GM19455 (cell line): ENCODE measurements at regions not wholly inside any gene's neighbourhood (a gene's known extent, or its start where the extent isn't known, plus 50 kb on each side); places are given as distances from the start of the nearest gene placed in this dataset.
"Not testable (repeated sequence)": the region's sequence is repeated elsewhere in the genome, so short reads cannot be mapped to it uniquely, and the experiment has no call there.

Source experiments
- ATAC-seq: cut with Tn5 transposase; IDR thresholded peaks from one replicate; pipeline ENCODE4 v1.9.1; 2021; ENCODE audit not compliant: unreplicated experiment

DNA sequence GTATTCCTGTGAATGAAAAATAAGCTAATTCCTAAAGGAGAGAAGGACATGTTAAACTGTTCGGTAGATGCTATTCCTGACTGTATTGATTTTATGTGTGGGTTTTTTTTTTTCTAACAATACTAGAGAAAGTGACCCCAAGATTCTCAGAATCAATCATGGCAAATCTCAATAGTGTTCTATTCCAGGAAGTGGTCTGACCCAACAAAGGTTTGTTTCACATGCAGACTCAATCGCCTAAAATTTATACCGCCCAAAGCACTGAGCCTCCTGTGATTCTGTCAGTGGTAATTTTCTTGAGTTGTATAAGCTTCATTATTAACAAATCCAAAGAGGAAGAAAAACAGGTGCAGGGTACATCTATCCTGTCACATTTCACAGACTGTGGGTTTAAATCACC is 293.7 kb downstream of the SUCLA2 start:
- ATAC-seq: no peak

DNA sequence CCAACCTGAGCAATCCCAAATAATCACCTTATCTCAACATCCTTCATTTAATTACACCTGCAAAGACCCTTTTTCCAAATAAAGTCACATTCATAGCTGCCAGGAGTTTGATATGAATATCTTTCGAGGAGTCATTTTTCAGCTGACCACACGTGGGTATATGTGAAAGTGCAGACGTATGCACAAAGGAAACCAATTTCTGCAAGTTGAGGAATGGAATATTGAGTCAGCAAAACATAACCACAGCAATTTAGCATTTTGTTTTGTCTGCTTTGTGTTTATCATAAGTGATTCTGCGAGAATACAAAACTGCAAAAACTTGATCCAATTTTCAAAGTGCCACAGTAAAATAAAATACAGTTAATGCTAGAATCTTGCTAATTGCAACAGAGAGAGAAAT is 295.9 kb downstream of the SUCLA2 start:
- no peak for ATAC-seq

DNA sequence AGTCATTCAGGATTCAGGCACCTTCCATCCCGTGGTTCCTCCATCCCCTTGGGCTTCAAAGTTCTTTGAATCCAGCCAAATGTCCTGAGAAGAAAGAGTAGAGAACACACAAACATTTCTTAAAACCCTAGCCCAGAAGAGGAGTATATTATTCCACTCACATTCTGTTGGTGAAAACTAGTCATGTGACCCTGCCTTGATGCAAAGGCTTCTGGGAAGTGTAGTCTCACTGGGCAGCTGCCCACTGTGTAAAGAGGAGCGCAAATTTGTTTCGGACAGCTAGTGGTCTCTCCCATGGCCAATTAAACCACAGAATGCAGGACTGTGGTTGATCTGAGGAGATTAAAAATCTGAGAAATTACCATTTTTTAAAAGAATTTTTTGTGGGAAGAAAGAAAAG is 304.4 kb downstream of the SUCLA2 start:
- ATAC-seq: no peak

DNA sequence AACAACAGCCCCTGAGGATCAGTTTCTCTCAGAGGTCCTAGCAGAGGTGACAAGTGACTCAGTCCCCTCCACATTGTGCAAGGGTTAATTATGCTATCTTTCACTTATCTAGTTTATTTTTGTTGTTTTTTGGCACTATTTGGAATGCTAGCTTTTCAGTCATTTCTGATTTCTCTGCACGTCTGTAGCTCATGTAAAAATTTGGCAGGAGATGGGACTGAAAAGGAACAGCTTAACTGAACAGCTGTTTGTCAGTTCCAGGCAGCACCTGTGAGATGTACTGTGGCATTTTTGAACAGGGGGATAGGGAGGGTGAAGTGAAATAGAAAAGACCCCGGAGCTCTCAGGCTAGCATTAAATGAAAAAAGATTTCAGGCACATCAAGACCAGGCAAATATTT is 313.5 kb downstream of the SUCLA2 start:
- no peak for ATAC-seq

DNA sequence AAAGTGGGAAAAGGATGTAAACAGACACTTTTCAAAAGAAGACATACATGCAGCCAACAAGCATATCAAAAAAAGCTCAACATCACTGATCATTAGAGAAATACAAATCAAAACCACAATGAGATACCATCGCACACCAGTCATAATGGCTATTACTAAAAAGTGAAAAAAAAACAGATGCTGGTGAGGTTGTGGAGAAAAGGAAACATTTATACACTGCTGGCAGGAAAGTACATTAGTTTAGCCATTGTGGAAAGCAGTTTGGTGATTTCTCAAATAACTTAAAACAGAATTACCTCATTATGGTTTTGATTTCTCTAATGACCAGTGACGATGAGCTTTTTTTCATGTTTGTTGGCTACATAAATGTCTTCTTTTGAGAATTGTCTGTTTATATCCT is 315.9 kb downstream of the SUCLA2 start:
- ATAC-seq: not testable (repeated sequence)

DNA sequence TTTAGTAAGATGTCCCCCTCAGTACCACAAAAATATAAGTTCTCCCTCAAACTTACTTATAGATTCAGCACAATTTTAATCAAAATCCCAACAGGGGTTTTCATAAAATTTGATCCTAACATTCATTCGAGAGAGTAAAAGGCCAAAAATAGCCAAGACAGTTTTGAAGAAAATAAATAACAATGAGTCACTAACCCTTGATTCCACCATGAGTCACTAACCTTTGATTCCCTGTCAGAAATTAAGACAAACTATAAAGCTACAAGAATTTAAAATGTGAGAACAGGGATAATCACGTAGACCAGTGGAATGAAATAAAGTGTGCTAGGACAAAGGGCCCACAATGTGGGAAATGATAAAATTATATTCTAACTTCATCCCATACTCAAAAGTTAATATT is 320.3 kb downstream of the SUCLA2 start:
- ATAC-seq: no peak

DNA sequence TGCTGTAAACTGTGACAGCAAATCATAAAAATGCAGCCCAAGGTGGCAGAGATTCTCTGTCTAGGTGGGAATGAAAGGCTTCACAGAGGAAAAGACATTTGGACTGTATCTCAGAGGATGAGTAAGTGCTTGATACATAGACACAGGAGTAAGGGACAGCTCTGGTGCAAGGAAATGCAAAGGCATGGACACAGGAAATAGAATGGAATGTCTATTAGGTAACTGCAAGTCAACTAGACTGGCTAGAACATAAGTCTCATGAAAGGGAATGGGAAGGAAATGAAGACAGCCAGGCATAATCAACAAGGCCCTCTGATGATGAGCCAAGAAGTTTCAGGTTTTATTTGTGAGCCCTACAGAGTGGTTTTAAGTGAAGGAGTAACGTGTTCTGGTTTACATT is 321.7 kb downstream of the SUCLA2 start:
- no peak for ATAC-seq

DNA sequence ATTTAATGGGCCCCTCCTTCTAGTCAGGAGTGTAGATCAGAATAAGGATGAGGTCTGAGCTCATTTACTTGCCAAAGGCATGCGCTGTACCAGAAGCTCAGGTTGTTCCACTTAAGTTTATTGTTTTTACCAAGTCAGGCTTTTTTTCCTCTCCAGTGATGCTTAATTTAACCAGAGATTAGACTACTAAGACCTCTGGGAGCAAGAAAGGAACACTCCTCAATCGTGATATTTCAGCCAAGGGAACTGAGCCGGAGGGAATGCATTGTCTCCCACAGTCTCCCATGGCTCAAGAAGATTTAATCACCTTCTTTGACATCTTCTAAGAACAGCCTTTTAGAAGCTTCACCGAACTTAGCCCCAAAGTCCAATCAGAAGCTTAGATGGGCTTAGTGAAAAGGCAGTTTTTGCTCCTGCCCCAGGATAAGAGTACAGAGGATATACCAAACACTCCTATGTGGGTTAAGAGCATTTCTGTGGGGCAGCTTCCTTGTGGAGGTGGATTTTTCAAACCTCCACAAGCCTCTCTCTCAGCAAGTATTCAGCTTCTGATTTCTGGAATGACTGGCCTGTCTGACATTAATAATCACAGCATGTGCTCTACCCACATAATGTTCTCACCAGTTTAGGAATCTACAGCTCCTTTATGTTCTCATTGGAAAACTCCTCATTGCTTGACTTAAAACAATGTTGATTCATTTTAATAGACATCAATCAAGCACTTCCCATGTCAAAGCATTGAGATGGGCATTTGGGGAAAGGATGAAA is 322.7 kb downstream of the SUCLA2 start:
- no peak for ATAC-seq

DNA sequence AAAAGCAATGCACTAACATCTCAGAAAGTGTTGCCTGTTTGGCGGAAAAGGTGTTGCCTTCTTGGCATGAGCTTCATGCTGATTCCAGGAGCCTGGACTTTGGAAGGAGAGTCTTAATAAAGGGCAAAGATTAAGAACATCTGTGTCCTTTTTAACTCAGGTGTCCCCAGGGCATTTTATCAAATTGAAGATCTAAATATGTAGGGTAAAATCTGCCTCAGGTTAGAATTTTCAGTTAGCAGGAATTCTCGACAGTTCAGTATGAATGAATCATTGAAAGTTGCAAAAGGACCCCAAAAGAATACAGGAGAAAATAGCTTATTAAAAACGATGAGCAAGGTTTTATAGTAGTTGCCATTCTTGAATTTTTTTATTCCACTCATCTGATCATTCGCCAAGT is 325.2 kb downstream of the SUCLA2 start:
- ATAC-seq: no peak

DNA sequence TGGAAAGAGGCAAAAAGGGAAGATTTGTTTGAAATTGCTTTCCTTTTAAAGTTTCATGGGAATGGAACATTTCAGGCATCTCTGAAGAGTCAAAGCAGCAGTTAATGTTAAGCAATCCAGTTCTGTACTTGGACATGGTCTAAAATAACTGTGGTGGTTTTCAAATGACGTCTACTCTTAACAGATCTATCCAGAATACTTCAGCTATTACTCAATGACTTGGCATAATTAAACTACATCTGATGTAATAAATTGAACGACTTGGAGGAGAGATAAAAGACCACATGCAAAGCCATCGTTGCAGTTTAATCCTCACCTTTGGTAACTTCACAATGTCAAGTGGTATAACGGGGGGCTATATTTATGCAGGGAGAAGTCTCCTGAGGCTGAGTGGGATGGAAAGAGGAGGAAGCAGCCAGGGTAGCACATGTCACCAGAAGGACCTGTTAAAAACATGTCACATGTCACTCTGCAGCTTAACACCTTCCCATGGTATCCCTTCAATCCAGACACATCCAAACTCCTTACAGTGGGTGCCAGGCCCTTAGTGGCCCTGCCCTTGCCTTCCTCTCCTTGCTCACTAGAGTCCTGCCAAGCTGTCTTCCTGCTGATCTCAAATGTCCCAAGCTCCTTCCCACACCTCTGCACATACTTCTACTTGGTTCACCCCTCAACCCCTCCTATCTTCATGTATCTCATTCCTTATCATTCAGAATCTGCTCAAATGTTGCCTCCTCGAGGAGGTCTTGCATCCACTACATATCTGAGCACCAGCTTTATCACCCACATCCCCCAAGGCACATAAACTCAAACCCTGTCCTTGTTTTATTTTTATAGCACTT is 327.8 kb downstream of the SUCLA2 start:
- no peak for ATAC-seq

DNA sequence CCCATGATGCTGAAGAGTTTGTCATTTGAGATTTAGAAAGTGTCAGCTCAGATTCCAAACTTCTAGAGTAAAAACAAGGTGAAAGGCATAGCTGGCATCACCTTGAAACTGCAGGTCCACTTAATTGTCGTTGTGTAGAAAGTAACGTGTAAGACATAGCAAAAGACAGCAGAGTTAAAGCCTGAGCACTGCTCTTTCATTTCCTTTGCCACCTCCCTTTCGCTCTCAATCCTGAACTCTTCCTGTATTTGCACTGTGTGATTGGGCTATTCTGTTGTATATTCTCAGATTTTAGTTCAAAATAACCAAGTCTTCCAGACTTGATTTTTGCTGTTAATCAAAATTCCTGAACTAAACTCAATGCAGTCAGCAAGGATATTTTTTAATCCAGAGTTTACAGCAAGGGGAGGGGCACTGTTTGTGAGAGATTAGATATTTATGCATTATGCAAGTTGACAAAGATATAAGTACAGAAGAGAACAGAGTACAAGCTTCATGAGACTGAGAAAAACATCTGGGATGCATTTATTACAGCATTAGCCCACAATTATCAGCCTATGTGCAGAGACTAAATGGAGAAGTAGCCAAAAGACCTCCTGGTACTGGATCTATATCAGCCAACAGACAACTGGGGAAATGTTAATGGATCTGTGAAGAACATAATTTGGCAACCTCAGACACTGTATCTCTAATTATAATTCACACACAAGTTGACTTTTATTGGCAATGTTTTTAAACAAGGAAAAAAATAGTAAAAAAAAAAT is 328.6 kb downstream of the SUCLA2 start:
- ATAC-seq: no peak

DNA sequence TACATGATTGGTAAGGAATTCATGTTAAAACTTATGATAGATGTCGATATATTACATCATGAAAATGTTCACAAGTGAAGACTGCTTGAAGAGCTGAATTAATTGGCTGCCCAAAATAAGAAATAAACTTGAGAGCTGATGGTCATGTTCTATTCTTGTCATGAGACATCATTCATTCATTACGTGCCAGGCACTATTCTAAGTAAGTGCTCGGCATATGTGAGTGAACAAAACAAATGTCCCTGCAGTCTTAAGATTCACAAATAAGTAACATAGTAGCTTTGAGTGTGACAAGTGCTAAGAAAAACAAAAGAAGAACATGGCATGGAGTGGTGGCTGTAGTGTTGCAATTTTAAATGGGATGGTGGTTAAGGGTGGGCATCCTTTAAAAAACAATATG is 329.3 kb downstream of the SUCLA2 start:
- no peak for ATAC-seq

DNA sequence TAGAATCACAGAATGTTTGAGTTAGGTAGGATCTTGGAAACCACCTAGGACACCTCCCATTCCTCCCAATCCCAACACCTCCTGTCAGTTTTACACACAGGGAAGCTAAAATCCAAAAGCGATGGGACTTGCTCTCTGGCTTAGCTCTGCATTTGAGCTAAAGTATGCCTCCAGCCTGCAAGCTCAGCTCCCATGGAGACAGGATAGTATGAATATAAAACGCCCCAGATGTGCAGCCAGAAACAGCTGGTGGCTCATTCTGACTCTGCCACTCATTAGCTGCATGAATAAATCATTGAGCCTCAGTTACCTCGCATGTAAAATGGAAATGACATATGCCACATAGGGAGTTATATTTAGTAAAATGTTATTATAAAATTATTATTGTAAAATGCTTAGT is 336.0 kb downstream of the SUCLA2 start:
- ATAC-seq: no peak

DNA sequence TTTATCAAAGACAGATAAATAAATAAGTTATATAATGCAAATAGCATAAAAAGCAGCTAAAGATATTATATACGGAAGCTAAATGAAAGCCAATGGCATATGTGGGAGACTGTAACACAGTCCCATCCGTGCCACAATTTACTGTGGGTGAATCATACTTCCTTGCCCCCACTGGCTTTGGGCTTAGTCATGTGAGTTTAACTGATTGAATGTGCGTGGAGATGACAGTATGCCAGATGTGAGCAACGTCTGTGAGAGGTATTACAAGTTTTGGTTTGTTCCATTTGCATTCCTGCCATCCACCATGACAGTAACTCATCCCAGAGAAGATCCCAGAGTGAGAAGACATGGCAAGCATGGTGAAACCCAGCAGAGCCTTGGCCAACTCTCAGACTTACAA is 340.0 kb downstream of the SUCLA2 start:
- no peak for ATAC-seq

DNA sequence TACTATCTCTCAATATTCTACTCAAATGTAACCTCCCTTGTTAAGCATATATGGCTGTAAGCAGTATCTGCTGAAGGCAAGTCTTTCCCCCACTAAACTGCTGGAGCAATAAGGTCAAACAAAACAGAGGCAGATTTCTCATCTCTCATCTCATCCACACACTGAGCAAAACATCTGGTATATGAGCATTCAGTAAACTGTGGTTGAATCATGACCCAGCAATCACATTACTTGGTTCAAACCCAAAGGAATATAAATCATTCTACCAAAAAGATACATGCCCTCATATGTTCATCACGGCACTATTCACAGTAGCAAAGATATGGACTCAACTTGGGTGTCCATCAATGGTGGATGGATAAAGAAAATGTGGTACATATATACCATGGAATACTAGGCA is 344.4 kb downstream of the SUCLA2 start:
- no peak for ATAC-seq

DNA sequence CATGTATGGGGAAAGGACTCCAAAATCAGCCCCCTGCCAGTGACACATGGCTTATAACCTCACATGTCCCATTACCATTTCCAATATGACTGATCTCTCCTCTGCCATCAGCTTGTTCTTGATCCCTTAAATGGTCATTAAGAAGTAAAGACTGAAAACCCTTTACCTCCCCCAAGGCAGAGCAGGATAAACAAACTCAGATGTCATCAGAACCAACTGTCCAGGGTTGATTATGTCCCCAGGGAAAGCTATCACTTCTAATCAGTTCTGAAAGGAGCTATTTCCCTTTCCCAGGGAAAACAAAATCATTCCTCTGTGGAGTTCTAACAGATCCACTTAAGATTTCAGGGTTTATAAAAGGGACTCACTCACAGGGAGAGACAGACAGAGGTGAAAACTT is 350.9 kb downstream of the SUCLA2 start:
- ATAC-seq: no peak

DNA sequence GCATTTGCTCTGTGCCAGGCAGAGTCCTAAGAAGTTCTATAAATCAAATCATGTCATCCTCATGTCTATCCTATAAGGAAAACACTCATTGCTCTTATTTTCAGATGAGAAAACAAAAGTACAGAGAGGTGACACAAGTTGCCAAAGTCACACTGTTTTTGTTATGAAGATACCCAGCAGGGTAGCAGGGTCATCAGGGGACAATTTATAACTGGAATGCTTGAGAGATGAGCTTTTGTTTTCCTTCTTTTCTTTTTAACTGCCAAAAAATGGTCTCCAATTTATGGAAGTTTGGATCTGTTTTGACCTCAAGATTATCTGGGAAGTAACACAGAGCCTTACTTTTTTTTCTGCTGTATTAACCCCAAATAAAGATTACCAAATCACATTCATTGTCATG is 354.1 kb downstream of the SUCLA2 start:
- ATAC-seq: no peak

DNA sequence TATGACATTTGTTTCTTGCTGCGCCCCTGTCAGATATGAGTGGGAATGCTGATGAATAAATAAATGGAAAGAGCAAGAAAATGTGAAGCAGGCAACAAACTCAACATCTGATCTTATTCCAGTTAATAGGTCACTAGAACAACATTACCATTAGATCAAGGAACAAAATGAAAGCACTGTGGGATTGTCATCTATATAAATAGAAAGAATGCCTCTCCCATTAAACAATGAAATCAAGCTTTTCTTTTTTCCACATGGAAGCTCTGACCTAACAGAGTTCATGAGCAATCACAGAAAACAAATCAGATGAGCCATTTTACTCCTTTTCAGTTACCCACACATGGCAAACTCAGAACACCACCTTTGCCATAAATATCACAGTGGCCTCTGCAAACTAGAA is 354.8 kb downstream of the SUCLA2 start:
- no peak for ATAC-seq

DNA sequence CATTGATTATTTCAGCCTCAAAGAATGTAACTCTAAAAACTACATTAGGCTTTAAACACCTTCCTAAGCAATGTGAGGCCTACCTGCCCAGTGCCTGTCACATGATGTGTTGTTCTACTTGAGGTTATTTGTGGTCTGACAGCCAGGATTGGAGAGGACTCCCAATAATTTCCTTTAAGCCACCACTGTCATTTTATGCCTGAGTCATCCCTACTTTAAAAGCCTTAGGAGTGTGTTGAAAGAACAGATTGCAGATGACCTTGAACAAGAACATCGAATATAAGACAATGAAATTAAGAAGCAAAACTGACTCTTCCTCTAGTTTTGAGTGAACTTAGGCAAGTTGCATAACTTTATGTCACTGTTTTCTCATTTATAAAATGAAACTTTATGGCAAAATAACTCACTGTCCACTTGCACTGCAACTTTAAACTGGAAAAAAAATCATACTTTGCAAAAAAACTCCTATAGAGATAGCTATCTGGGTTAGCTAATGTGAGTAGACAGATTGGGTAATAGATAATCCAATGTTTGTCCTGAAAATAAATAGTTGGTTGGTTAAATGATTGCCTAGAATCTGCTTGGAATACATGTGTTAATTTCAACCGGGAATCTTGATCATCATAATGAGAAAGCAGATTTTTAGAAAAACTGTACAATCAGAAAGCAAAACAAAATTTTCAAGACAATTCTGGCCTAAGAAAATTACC is 361.2 kb downstream of the SUCLA2 start:
- no peak for ATAC-seq

DNA sequence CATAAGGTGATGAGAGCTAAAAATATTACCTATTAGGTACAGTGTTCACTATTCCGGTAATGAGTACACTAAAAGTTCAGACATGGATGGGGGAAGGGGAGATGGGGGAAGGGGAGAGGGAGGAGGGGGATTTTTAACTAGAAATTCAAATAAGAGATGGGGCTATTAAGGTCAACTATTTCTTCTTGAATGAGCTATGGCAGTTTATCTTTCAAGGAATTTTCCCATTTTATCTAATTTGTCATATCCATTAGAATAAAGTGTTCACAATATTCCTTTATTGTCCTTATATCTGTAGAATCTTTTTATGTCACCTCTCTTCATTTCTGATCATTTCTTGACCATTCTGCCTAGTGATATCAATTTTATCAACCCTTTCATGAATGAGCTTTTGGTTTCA is 362.4 kb downstream of the SUCLA2 start:
- no peak for ATAC-seq

DNA sequence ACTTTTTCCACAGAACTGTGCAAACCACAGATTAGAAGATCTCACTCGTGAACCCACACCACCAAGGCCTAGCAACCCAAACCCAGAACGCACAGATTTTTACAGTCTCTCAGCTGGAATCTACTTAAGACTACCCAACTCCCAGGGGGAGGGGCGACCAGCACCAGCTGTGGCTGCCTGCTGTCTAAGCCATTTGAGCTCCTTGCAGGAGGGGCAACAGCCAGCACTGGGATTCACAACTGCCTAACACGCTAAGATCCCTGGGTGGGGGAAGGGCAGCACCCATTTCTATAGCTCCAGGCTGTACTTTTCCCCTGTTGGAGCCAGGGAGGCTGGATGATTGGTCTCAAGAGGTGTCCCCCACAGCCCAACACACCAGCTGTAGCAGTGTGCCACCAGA is 368.8 kb downstream of the SUCLA2 start:
- no peak for ATAC-seq
